Right cardiac atrium (tissue), 5 donors: ENCODE measurements at regions not wholly inside any gene's neighbourhood (a gene's known extent, or its start where the extent isn't known, plus 50 kb on each side); places are given as distances from the start of the nearest gene placed in this dataset.
A peak's percentile ranks its signal among the peaks of the same experiment; 100 is the strongest.

Experiments
- ATAC-seq, 2 donors: fragments of 200-7000 bp; cut with Tn5 transposase; one replicate each; pipeline versions ENCODE4 v1.8.0 to v1.9.1; 2020; ENCODE audit warnings: moderate library complexity in 2 of 2, mild to moderate bottlenecking in 1 of 2
- DNase-seq, 3 donors: peaks; one replicate each; pipeline ENCODE4 v3.0.0-alpha.2; 2020
- H3K27ac ChIP-seq: one replicate; pipeline ENCODE4 v1.5.1; 2013; ENCODE audit warnings: mild to moderate bottlenecking, low read length, control low read depth, moderate library complexity
- H3K27me3 ChIP-seq: one replicate; pipeline ENCODE4 v1.6.1; 2013; ENCODE audit not compliant: control insufficient read depth, insufficient read depth
- H3K4me1 ChIP-seq: one replicate; pipeline ENCODE4 v1.6.1; 2013; ENCODE audit warnings: low read length; ENCODE audit not compliant: control insufficient read depth, insufficient read depth
- H3K4me3 ChIP-seq: one replicate; pipeline ENCODE4 v1.5.1; 2013; ENCODE audit warnings: low read length, control low read depth
- H3K9me3 ChIP-seq: one replicate; pipeline ENCODE4 v1.6.1; 2013; ENCODE audit warnings: low read length; ENCODE audit not compliant: control insufficient read depth
- WGBS: extraction: QIAGEN DNeasy Blood & Tissue Kit; methylation state at CpG from one replicate; pipeline ENCODE4 v1.1.7; 2013; 5-methylcytosine and 5-hydroxymethylcytosine counted together
- intact Hi-C, 4 donors: fragments of 100-400 bp; cut with DNase I; formaldehyde crosslinking; loops; one replicate each; pipeline versions ENCODE4 v1.11.0 to v1.14.0; 2022 to 2023
- donor health status: healthy with polysubstance abuse.
- donor health status: DM: no; HTN: yes; CAD: no.
- donor health status: DM: no; HTN: no; CAD: no.
- donor health status: DM: no; HTN: yes; CAD: no; lungs with severe emphysema.
- donor health status: DM: yes; HTN: yes; CAD: no.

DNA sequence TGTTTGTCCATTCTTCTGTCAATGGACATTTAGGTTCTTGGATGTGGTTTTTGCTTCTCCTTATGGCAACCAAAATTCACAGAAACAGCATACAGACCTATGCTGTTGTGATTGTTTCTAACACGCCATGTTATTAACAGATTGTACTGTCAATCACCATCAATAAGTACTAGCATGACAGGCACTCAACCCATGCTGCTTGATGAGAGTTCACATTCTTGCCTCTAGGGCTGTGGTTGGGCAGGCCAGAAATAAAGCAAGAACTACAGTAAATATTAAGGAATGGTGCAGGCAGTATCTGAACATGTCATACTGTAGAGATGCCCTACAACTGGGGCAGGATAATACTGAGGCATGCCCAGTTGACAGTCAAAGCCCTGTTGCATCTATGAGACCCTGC, 171.2 kb upstream of the ZFHX3 start:
- ATAC-seq (no peak), DNase-seq (no peak)
- H3K27me3 ChIP-seq, result no peaks in the 10 kb centered on the region
- no peak overlapping the region for H3K4me3 ChIP-seq
- H3K4me1 ChIP-seq, result peaks cover 2% of the 10 kb centered on the region
- intact Hi-C loops, result no loop called here
- WGBS, result 95% methylated on average over 1 of the region's 1 CpG
- no peak overlapping the region for H3K27ac ChIP-seq
- H3K9me3 ChIP-seq, result no peaks in the 10 kb centered on the region

DNA sequence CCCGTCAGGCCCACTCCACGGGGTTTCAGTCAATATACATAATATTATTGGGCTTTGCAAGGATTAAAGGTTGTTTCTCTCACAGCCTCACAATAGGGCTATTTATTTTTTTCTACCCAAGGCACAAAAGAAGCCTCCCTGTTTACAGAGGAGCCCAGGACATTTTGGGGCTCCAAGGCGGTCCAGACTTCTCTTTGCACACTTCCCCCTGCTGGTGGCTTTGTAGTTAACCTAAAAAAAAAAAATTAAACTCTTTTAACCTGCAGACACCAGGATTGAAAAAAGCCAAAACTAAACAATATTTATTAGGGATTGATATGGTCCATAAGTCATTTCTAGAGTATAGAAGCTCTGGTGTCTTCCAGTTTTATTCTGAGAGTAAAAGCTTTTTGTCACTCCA, 169.7 kb upstream of the ZFHX3 start:
- H3K4me1 ChIP-seq, result peaks cover 2% of the 10 kb centered on the region
- no peaks in the 10 kb centered on the region for H3K9me3 ChIP-seq
- intact Hi-C loops, result no loop called here
- no peak for ATAC-seq
- no peak overlapping the region for H3K27ac ChIP-seq
- no peaks in the 10 kb centered on the region for H3K27me3 ChIP-seq
- H3K4me3 ChIP-seq, result no peak overlapping the region
- WGBS, result 86% methylated on average over 3 of the region's 3 CpGs
- no peak for DNase-seq

DNA sequence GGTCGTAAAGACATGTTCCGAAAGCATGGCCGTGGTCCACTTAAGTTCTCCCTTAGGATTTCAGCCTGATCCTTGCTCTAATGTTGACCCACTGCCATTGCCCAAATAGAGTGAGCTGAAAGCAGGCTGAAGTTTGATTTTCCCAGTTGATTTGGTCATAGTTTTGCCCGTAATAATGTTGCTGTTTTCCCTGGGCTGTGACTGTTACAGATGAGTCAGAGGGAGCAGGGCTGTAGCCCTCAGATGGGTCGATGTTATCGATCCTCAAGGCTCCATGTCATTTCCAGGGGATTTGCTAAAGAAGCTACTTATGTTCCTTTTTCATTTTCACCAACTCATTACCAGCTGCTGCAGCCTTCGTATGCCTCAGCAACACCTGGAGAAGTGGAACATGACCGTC, 169.0 kb upstream of the ZFHX3 start:
- DNase-seq (no peak), ATAC-seq (no peak)
- WGBS, result 87% methylated on average over 8 of the region's 8 CpGs
- intact Hi-C loops, result no loop called here
- no peaks in the 10 kb centered on the region for H3K9me3 ChIP-seq
- no peak overlapping the region for H3K27ac ChIP-seq
- H3K4me3 ChIP-seq, result no peak overlapping the region
- H3K27me3 ChIP-seq, result no peaks in the 10 kb centered on the region
- H3K4me1 ChIP-seq, result peaks cover 2% of the 10 kb centered on the region

DNA sequence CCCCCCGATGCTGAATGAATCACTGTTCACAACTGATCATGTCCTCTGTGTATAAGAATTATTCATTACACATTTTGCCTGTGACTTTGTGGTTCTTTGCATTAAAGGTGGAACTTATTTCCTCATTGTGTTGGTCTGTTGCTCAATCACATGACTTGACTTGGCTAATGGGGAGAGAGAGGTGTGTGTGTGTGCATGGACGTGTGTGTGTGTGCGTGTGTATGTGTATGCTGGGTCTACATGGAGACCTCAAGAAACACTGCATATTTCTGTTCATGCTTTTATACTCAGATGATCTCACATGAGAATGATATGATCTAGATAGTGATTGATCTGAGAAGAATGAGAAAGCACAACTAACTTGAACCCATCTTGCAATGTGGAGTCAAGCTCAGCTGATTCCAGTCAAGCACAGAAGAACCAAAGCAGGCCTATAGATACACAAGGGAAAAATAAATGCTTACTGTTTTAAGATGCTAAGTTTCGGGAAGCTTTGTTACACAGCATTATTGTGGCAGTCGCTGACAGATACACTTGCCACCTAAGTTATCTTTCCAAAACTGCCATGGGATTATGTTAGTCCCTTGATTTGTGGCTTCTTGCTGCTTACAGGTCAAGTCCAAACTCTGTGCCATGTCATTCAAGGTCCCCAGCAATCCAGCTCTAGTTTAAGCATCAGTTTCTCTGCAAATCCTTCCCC, 167.9 kb upstream of the ZFHX3 start:
- WGBS, result 91% methylated on average over 5 of the region's 5 CpGs
- intact Hi-C loops, result no loop called here
- ATAC-seq (peak in 1 of 2 donors; percentile 10), DNase-seq (no peak)
- H3K4me3 ChIP-seq, result no peak overlapping the region
- H3K27me3 ChIP-seq, result no peaks in the 10 kb centered on the region
- H3K27ac ChIP-seq, result no peak overlapping the region
- H3K4me1 ChIP-seq, result peaks cover 2% of the 10 kb centered on the region
- H3K9me3 ChIP-seq, result no peaks in the 10 kb centered on the region

DNA sequence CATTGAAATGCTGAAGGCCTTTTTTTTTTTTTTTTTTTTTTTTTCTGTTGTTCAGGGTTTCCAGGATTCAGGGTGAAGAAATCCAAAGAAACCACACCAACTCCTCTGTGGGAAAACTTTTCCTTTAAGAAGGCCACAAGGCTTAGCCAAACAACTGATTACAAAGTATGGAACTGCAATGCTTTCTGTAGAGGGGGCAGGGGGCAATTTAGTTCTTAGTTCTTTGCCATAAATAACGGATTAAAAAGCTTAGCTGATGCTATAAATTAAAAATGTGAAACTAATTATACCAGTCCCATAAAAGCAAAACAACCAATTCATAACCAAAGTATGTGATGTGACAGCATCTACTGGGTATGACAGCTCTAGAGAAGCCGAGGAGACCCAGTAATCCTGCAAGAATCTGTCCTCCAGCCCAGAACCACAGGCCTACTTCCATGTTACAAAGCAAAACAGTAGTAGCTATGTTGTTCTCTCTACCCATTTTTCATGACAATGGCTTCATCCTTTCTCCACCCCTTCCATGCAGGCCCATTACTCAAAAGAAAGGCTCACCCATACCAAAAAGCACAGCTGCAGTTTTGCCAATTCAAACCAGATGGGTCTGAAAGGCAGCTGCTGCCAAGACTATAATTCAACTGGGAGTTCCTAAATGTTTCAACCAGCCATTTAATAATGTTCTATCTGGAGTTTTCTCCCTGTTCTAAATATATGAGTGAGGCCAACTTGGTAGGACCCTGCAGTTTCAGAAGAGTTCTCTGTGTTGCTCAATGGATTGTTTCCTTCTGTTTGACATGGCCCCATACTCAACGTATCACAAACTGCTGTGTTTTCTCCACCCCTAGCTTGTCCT, 167.1 kb upstream of the ZFHX3 start:
- WGBS, result 68% methylated on average over 3 of the region's 3 CpGs
- intact Hi-C loops, result no loop called here
- DNase-seq, result no peak

DNA sequence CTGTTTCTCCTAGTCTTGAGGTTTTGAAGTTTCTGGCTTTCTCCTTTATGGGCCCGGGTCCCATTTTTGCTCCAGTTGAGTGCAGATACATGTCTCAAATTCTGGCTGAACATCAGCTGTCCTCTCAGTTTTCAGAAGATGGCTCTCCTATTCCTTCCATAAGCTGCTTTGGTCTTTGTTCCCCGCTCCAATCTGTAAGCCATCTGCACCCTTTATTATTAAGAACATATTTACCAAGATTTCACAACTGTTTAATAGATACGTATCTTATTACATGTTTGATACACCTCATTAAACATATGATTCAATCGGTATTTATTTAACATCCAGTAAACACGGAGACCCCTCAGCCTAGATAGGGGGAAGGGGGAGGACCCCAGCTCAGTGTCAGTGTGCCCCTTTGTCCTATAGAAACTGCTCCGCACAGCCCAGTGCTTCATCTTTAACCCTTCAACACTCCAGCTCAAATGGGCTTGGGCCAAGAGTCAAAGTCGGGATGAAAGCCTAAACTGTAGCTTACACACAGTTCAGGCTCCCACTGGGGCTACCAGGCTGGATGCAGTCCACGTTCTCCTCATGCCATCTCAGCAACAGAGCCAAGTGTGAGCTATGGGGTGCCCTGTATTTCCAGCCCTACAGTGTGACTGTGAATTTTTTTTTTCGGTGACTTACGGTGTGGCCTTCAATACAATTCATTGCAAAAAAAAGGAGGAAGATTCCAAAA, 166.0 kb upstream of the ZFHX3 start:
- DNase-seq, result no peak
- Histone ChIP-seq H3K27me3 (no peaks in the 10 kb centered on the region), H3K4me1 (peaks cover 2% of the 10 kb centered on the region), H3K4me3 (no peak overlapping the region), H3K9me3 (no peaks in the 10 kb centered on the region), H3K27ac (no peak overlapping the region)
- 64% methylated on average over 10 of the region's 10 CpGs for WGBS
- peak in 1 of 2 donors; percentile 10 for ATAC-seq
- intact Hi-C loops, result no loop called here

More for the DNA sequence above, 167.1 kb upstream of the ZFHX3 start:
- Histone ChIP-seq H3K27ac (peak overlapping the region; percentile 42), H3K4me1 (peaks cover 2% of the 10 kb centered on the region), H3K27me3 (no peaks in the 10 kb centered on the region), H3K4me3 (no peak overlapping the region), H3K9me3 (no peaks in the 10 kb centered on the region)
- peak; percentile 58 to 68 for ATAC-seq

DNA sequence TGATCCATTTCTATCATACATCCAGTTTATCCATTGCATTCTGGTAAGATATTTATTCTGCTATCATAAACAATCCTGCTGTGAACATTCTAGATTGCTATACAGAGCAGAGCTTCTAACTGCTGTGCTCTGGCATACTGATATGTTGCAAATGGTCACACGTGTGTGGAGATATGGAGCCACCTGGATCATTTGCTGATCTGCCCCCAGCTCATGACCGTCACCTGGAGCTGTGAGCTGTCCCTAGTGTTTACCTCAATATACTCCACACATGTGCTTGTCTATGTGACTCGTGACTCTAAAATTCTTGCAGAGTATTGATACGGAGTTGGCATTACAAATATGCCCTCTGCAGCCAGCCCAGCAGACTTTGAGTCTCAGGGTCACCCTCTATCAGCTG, 164.5 kb upstream of the ZFHX3 start:
- Histone ChIP-seq H3K4me1 (peaks cover 2% of the 10 kb centered on the region), H3K4me3 (no peak overlapping the region), H3K27ac (no peak overlapping the region), H3K9me3 (no peaks in the 10 kb centered on the region), H3K27me3 (no peaks in the 10 kb centered on the region)
- intact Hi-C loops, result no loop called here
- 81% methylated on average over 4 of the region's 4 CpGs for WGBS
- no peak for DNase-seq
- no peak for ATAC-seq

DNA sequence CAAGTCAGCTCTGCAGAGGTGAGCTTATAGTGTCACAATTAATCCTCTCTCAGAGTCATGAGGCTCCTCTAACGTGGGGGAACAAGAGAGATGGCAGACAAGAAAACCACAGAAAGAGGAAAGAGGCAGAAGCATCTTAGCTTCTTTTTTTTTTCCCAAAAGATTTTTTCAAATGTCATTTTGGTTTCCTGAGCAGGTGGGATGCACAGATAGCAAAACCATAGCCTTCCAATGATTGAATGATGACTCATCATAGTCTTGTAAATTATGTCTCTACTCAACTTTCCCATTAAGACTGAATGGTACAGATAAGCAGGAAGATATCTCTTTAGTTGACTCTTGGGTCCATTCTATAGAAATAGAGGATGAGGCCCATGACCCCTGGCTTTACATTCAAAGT, 162.8 kb upstream of the ZFHX3 start:
- no peak overlapping the region for H3K27ac ChIP-seq
- no peak overlapping the region for H3K4me3 ChIP-seq
- ATAC-seq (no peak), DNase-seq (no peak)
- intact Hi-C loops, result no loop called here
- peaks cover 2% of the 10 kb centered on the region for H3K4me1 ChIP-seq
- no peaks in the 10 kb centered on the region for H3K9me3 ChIP-seq
- 63% methylated on average over 1 of the region's 1 CpG for WGBS
- no peaks in the 10 kb centered on the region for H3K27me3 ChIP-seq

DNA sequence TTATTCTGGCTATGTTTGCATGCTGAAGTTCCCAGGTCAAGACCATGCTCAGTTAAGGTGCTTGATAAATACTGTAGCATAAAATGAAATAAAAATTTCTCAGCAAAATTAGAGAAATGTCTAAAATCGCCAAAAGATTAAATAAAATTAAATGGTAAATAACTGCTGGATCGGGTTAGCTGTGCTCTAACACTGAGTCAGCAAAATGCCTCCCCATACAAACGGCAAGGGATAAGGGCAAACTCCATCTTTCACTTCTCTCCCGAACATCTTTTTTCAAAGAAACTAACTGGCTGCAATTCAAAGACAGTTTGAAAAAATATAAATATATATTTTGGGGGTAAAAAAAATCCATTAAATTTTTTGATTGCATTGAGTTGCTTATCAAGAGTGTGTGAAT, 162.2 kb upstream of the ZFHX3 start:
- ATAC-seq, result no peak

DNA sequence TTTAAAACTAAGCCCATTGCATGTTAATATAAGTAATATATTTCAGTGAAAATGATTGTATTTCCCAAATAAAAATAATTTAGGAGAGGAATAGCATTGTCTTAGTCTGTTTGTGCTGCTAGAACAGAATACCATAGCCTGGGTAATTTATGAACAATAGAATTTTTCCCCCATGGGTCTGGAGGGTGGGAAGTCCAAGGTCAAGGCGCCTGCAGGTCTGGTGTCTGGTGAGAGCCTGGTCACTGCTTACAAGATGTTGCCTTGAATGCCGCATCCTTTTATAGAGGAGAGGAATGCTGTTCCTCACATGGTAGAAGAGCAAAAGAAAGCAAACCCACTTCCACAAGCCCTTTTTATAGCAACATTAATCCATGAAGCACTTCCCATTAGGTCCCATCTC, 161.3 kb upstream of the ZFHX3 start:
- no peak overlapping the region for H3K27ac ChIP-seq
- H3K4me1 ChIP-seq, result no peaks in the 10 kb centered on the region
- intact Hi-C loops, result no loop called here
- no peak for DNase-seq
- H3K4me3 ChIP-seq, result no peak overlapping the region
- H3K9me3 ChIP-seq, result no peaks in the 10 kb centered on the region
- H3K27me3 ChIP-seq, result no peaks in the 10 kb centered on the region
- WGBS, result 96% methylated on average over 2 of the region's 2 CpGs
- no peak for ATAC-seq

More for the DNA sequence above, 162.2 kb upstream of the ZFHX3 start:
- DNase-seq, result no peak
- intact Hi-C loops, result no loop called here
- Histone ChIP-seq H3K4me3 (no peak overlapping the region), H3K9me3 (no peaks in the 10 kb centered on the region), H3K27ac (no peak overlapping the region), H3K27me3 (no peaks in the 10 kb centered on the region), H3K4me1 (peaks cover under 1% of the 10 kb centered on the region)
- 84% methylated on average over 4 of the region's 4 CpGs for WGBS

DNA sequence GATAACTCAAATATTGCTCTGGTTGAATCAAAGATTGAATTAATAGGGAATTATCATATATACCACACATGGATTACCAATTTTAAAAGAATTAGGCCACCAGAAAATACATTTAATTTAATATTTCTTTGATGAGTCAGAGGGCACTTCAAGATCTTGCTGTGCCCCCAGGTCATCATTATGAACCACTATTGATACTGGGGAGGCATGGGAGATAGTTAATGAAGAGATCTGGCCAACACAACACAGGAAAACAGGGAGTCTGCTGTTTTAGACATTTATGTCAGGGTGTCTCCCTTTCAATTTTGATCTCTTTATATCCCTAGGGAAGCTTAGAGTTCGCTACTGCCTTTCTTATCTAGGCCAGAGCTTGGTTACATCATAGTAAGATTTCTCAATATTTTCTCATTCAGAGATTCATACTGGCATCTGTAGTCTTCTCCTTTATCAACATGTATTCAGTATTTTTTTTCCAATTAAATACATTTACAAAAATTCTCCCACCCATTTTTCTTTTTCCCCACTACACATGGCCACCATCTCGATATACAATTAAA, 158.3 kb upstream of the ZFHX3 start:
- 65% methylated on average over 2 of the region's 2 CpGs for WGBS
- intact Hi-C loops, result no loop called here
- Histone ChIP-seq H3K27ac (no peak overlapping the region), H3K9me3 (no peaks in the 10 kb centered on the region), H3K4me1 (no peaks in the 10 kb centered on the region), H3K27me3 (no peaks in the 10 kb centered on the region), H3K4me3 (no peak overlapping the region)
- peak in 1 of 2 donors; percentile 56 for ATAC-seq
- DNase-seq, result no peak
